HG03575 (cell line): ENCODE measurements at regions not wholly inside any gene's neighbourhood (a gene's known extent, or its start where the extent isn't known, plus 50 kb on each side); places are given as distances from the start of the nearest gene placed in this dataset.
"Not testable (repeated sequence)": the region's sequence is repeated elsewhere in the genome, so short reads cannot be mapped to it uniquely, and the experiment has no call there.

Source experiments
- ATAC-seq: cut with Tn5 transposase; IDR thresholded peaks from one replicate; pipeline ENCODE4 v1.9.1; 2021; ENCODE audit not compliant: unreplicated experiment, insufficient number of reproducible peaks, low FRiP score; ENCODE audit errors: extremely low read depth

DNA sequence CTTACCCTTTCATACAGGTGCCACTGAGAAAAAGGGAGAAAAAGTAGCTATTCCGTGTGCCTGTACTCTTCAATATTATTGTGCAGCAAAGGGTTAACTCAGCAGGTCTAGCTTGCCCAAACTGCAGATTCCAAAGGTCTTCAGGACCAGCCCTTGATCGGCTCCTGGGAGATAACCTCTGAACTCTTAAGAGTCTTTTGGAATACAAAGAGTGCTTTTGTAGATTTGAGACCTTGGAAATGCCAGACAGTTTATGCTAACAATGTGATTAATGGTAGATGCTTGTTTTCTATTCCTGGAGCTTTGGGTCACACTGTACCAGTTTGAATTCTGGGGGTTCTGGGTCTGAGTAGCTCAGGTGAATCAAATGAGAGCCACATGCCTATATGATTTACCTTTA is 844.7 kb upstream of the MIR17HG start:
- ATAC-seq = no peak

DNA sequence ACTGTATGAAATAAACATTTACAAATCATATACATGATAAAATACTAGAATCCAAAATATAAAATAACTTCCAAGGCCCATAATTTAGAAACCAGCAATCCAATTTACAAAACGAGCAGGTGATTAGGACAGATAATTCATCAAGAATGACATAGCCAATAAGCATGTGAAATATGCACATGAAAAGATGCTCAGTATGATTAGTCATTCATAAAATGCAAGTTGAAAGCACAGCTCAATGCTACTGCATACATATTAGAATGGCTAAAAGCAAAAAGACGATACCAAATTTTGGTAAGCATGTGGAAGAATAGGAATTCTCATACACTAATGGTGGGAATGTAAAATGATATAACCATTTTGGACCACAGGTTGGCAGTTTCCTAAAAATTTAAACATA is 837.2 kb upstream of the MIR17HG start:
- no peak for ATAC-seq

DNA sequence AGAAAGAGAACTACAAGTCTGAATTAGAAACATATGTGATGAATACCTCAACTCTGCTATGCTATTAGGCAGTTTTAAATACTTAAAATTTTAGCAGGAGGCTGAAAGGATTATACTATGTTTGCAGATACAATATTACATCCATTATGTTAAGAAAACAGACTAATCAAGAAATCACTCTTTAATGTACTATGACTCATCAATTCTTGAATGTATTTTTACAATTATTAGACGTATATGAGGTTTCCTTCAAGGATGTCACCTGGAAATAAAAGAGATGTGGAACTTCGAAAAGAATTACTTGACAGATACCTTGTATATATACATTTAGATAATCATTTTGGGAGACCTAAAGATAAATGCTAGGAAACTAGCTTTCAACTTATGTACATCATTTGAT is 835.6 kb upstream of the MIR17HG start:
- no peak for ATAC-seq

DNA sequence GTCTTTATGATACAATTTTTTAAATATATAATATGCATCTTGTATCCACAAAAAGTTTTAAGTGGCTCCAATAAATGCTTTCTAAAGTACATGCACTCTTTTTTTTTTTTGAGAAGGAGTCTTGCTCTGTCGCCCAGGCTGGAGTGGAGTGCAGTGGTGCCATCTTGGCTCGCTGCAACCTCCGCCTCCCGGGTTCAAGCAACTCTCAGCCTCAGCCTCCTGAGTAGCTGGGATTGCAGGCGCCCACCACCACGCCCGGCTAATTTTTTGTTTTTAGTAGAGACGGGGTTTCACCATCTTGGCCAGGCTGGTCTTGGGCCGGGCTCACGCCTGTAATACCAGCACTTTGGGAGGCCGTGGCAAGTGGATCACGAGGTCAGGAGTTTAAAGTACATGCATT is 832.8 kb upstream of the MIR17HG start:
- not testable (repeated sequence) for ATAC-seq

DNA sequence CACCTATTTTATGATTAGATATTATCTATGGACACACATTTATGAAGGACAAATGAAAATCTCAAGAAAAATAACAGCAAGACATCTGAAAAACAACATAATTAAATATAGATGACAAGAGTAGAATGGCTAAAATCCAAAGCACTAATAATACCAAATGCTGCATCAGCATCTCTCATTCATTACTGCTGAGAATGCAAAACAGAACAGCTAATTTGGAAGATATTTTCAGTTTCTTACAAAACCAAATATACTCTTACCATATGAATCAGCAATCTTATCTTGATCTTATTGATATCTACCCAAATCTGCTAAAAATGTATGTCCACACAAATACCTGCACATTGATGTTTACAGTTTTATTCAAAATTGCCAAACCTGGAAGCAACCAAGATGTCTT is 829.1 kb upstream of the MIR17HG start:
- no peak for ATAC-seq

DNA sequence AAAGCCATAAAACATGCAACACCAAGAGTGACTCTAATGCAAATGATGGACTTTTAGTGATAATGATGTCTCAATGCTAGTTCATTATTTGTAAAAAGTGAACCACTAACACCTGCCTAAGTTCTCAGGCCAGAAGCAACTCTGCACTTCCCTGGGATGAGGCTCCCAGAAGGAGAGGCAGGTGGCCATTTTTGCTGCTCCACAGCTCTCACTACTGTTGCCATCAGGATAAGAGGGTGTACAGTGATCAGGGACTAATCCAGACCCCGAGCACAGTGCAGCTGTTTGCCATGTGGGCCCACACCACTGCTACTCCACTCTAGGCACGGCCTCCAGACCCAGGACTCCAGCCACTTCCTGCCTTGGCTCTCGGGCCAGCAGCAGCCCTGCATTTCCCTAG is 828.3 kb upstream of the MIR17HG start:
- ATAC-seq = no peak

DNA sequence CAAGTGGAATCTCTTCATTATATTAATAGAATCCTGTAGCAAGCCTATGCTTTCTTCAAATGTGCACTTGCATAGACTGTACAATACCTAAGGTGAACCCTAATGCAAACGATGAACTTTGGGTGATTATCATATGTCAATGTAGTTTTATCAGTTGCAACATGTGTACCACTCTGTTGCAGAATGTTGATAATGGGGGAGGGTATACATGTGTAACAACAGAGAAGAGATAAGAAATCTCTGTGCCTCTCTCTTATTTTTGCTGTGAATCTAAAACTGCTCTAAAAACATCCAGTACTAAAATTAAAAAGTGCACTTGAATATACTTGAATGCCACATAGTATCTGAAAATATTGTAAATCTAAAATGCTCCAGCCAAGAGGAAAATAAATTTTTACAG is 820.8 kb upstream of the MIR17HG start:
- no peak for ATAC-seq

DNA sequence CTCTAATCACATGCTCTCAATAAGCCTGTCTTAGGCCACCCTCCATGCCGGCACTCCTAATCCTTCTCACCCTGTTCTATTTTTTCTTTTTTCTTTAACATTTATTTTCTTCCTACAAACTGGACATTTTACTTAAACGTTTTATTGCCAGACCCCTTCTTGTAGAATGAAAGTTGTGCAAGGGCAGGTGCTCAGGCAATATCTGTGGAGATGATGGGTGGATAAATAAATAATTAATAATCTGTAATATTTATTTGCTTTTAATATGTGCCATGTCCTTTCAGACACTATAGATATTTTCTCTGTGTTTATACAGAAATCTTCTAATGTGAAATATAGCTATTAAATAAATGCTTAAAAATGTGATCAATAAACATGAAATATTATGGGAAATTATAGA is 815.7 kb upstream of the MIR17HG start:
- no peak for ATAC-seq

DNA sequence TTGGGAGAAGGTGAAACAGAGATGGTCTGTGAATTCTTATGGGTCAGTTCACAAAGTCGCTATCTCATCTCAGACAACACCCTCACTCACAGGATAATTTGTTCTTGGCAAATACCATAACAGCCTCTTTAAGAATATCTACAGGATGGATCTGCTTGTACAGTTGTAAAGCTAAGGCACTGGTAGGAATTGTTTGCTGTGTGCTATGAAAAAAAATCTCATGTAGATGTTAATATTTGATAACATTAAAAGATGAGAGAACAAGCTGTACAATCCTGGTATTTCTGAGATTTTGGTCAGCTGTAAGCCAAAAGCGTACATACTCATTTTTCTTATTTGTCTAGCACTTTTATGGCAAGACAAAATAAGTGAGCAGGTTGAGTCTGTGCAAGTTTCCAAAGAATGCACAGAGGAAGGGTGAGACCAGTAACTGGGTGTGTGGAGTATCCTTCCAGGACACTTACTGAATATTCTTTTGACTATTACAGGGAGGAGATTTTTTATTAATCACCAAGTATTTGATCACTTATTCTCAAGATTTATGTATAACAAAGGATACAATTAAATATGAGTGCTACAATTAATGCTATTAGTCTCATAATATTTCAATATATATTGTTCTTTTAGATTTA is 814.5 kb upstream of the MIR17HG start:
- no peak for ATAC-seq

DNA sequence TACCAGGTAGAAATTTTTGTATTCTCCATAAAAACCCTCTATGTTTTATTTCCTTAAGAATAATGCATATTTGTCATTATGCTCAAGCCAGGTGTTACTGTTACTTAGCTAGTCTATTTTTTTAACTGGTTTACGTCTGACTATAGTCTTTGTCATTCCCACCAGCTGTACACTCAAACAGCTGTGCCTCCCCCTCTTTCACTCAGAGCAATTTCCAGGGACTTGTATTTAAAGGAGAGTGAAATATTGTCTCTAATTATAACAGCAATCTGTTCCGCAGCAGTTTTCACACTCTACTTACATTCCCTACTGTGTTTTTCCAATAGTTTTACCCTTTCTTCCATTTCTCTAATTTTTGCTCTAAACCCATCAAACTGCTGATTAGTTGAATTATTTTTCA is 813.6 kb upstream of the MIR17HG start:
- no peak for ATAC-seq

DNA sequence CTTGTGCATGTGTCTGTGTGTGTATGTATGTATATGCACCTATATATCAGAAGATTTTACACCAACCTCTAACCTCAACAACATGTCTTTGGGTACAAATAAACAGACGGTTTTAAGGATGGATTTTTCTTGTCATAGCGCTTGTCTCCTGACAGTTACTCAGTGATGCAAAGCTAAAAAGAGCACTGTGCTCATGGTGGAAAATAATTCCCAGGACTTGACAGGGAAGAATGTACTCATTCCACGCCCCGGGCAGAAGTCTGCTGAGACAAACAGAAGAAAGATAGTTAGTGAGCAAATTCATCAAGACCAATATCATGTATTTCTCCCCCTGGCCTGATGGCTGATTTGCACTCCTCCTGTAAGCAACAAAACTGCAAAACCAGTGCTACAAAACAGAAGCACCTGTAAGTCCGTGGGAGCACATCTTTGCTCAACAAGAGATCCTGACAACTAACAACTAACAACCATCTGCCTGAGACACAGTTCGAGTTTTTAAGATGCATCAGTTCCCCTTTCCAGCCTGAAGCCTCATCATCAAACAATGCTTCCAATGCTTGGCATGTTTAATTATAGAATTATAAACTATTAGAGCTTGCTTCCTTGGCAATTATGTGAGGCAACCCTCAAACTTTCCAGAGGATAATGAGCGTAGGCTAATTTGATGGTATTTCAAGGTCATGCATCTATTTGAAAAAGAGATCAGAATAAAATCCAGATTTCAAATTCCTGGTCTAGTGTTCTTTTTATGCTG is 812.7 kb upstream of the MIR17HG start:
- no peak for ATAC-seq

DNA sequence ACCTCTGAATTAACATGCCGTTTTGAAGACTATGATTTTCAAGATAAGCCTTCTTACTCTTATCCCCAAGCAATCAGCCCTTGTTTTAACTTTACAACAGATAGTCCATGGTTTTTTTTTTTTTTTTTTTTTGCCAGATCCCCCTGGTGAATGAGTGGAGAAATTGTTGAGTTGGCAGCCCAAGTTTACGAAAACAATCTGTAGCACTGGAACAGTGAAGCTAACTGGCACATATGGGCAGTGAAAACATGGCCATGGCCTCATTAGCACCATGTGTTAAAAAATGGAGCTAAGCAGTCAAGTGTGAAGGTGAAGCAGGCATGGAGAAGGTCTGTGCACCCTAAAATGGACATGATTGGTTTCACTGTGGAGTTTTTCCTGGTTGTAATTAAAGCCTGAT is 812.1 kb upstream of the MIR17HG start:
- ATAC-seq = no peak

DNA sequence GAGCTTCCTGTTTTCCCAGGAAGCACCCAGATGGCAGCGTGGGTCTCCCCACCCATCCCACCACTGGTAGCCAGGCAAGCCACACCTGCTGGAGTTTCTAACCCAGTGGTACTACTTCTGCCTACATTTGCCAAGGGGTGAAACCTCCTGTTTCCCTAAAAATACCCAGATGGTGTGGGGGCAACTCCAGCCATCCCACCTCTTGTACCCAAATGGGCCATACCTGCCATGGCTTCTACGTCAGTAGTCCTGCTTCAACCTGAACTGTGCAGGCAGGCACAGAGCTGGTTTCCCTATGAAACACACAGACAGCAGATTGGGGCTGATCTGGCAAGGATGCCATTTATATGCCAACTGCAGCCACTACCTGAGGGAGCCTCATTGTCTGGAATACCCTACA is 809.4 kb upstream of the MIR17HG start:
- no peak for ATAC-seq

DNA sequence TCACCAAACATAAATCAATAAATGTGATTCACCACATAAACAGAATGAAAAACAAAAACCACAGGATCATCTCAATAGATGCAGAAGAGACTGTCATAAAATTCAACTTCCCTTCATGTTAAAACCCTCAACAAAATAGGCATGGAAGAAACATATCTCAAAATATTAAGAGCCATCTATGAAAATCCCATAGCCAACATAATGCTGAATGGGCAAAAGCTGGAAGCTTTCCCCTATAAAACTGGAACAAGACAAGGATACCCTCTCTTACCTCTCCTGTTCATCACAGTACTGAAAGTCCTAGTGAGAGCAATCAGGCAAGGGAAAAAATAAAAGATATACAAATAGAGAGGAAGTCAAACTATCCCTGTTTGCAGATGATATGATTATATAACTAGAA is 806.1 kb upstream of the MIR17HG start:
- no peak for ATAC-seq

DNA sequence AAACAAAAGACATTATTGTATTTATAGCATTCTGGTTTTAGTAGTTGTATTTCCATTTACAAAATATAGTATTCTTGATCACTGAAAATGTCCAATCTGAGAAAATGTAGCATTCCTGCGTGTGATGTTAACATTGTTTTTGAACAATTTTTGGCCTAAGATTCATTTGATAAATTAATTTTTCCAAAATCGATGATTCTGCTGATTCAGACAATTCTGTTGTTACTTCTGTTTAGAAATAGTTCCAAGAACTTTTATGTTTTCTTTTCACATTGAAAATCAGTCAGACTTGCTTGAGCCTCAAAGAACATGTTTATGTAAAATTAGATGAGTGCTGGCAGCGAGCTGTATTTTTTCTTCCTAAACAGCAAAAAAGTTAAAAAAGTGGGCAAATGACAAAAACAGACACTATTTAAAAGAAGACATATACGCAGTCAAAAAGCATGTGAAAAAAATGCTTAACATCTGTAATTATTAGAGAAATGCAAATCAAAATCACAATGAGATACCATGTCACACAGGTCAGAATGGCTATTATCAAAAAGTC is 804.5 kb upstream of the MIR17HG start:
- no peak for ATAC-seq

DNA sequence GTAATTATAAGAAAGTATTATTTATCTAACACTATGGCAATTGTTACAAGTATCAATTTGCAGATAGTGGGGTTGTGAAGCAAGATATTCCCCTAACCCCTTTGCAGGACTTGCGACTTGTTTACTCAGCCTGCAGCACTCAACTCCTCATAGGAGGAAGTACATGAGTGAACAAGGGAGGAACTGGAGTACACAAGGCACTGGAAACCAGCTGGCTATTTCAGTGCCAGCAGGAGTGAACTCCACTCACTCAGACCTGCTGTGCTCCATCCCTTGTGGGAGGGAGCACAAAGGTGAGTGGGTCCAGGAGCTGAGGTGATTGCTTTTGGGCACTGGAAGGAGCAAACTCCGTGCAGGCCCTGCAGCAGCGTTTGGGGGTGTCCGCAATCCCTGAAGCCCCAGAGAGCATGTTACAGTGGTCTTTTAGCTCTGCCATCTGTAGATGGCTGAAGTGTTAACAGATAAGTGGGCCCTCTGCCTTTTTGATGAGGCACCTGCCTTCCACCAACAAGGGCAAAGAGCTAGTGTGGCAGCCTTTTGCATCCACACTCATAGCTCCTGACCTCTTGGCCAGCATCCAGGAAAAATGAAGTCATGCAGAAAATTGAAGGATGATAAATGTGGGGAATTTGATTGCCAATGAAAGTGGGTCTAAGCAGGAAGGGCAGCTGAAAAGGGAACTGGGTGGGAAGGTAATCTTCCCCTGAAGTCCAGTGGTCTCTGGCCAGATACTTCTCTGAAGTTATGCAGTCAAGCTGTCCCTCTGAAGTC is 802.2 kb upstream of the MIR17HG start:
- no peak for ATAC-seq

DNA sequence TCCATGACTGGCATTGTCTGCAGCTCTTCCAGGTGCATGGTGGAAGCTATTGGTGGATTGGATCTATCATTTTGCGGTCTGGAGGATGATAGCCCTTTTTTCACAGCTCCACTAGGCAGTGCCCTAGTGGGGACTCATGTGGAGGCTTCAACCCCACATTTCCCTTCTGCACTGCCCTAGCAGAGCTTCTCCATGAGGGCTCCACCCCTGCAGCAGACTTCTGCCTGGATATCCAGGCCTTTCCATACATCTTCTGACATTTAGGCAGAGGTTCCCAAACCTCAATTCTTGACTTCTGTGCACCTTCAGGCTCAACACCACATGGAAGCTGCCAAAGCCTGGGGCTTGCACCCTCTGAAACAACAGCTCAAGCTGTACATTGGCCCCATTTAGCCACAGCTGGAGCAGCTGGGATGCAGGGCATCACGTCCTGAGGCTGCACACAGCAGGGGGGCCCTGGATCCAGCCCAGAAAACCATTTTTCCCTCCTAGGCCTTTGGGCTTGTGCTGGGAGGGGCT is 800.2 kb upstream of the MIR17HG start:
- no peak for ATAC-seq

DNA sequence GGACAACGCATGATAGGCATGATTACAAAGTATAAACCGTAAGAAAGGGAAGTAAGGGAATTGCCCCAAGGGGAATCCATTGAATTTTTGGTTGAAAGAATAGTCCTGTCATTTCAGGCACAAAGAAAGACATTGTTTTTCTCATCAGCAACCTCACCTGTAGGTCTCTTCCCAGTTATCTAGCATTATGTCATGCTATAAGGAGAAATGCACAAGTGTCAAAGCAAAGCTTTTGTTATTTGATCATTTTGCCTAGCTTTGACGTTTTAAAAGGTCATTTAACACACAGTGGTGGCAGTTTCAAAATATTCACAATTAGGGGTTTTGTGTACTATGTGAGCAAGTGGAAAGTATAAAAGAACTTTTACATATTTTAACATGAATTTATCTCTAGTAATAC is 796.2 kb upstream of the MIR17HG start:
- ATAC-seq = no peak

DNA sequence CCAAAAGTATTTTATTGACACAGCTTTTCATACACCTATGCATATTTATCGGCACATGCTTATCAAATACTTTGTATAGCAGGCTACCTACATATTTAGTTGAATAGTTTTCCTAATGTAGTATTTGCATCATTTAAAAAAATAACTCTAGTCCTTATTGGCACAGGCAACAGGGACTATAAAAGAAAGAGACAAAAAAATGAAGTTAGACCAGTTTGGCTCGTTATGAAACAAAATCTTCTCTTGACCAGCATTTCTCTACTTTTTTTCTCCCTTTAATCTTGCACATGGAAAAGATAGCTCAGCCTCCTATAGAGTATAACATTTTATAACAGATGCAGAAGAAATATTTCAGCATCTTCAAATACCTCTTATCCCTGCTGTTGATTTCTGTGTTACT is 794.8 kb upstream of the MIR17HG start:
- ATAC-seq = no peak

DNA sequence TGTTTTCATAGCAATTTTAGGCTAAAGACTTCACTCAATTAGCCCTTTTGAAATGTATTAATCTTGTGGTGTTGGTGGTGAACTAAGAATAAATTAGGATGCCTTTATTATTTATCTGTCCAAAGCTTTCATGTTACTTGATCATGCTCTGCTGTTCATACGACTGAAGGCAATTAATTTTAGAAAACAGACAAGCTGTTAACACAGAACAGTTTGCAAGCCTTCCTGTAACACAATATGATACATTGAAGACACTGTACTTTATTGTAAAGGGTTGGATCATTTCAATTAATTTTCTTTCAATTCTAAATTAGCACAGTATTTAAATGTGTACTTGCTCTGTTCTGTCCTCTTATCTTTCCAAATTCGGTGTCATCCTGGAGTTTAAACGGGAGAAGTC is 794.3 kb upstream of the MIR17HG start:
- no peak for ATAC-seq
